Ishikawa (cell line): ENCODE measurements at regions not wholly inside any gene's neighbourhood (a gene's known extent, or its start where the extent isn't known, plus 50 kb on each side); places are given as distances from the start of the nearest gene placed in this dataset.

ENCODE experiments used
- CREB1 ChIP-seq: IDR thresholded peaks from 2 replicates; pipeline ENCODE4 v1.6.1; 2012; ENCODE audit warnings: low read depth
- EP300 ChIP-seq: IDR thresholded peaks from 2 replicates; pipeline ENCODE4 v1.6.1; 2012; ENCODE audit warnings: borderline replicate concordance
- FOXM1 ChIP-seq: IDR thresholded peaks from 2 replicates; pipeline ENCODE4 v1.6.1; 2012; ENCODE audit warnings: low read depth, borderline replicate concordance
- MAX ChIP-seq: IDR thresholded peaks from 2 replicates; pipeline ENCODE4 v1.6.1; 2012
- RAD21 ChIP-seq: IDR thresholded peaks from 2 replicates; pipeline ENCODE4 v1.6.1; 2012; ENCODE audit warnings: low read depth
- TAF1 ChIP-seq: IDR thresholded peaks from 2 replicates; pipeline ENCODE4 v1.6.1; 2012; ENCODE audit warnings: low read depth, mild to moderate bottlenecking
- YY1 ChIP-seq: IDR thresholded peaks from 2 replicates; pipeline ENCODE4 v1.6.1; 2012; ENCODE audit warnings: low read depth
- TF ChIP-seq, protein P1 (sequence below): IDR thresholded peaks from 2 replicates; pipeline ENCODE4 v1.6.1; 2012; ENCODE audit warnings: low read depth, mild to moderate bottlenecking

DNA sequence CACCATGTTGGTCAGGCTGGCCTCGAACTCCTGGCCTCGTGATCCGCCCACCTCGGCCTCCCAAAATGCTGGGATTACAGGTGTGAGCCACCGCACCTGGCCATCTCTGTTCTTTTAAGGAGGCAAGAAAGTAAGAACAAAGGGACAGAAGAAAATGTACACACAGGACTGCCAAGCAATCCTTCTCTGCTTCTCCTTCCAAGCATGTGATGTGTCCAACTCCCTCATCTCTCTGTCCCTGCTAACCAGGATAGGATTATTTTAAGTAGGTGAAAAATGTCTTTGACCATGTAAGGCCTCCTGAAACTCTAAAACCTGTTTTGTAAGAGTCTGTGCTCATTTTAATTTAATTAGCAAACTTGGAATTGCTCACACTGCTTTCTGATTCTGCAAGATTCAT lies 89.3 kb upstream of the ATL2 start:
- TF ChIP-seq MAX: no peak
- no peak for TF ChIP-seq FOXM1
- TF ChIP-seq EP300: no peak
- no peak for TF ChIP-seq CREB1
- no peak for TF ChIP-seq RAD21
- TF ChIP-seq YY1: no peak
- TF ChIP-seq, protein P1, sequence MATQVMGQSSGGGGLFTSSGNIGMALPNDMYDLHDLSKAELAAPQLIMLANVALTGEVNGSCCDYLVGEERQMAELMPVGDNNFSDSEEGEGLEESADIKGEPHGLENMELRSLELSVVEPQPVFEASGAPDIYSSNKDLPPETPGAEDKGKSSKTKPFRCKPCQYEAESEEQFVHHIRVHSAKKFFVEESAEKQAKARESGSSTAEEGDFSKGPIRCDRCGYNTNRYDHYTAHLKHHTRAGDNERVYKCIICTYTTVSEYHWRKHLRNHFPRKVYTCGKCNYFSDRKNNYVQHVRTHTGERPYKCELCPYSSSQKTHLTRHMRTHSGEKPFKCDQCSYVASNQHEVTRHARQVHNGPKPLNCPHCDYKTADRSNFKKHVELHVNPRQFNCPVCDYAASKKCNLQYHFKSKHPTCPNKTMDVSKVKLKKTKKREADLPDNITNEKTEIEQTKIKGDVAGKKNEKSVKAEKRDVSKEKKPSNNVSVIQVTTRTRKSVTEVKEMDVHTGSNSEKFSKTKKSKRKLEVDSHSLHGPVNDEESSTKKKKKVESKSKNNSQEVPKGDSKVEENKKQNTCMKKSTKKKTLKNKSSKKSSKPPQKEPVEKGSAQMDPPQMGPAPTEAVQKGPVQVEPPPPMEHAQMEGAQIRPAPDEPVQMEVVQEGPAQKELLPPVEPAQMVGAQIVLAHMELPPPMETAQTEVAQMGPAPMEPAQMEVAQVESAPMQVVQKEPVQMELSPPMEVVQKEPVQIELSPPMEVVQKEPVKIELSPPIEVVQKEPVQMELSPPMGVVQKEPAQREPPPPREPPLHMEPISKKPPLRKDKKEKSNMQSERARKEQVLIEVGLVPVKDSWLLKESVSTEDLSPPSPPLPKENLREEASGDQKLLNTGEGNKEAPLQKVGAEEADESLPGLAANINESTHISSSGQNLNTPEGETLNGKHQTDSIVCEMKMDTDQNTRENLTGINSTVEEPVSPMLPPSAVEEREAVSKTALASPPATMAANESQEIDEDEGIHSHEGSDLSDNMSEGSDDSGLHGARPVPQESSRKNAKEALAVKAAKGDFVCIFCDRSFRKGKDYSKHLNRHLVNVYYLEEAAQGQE: no peak
- TF ChIP-seq TAF1: no peak
